ENCODE measurements at regions not wholly inside any gene's neighbourhood (a gene's known extent, or its start where the extent isn't known, plus 50 kb on each side); places are given as distances from the start of the nearest gene placed in this dataset.

- H3K27me3 Mint-ChIP-seq = no peaks in the 10 kb centered on the region
- Histone ChIP-seq H3K4me1 (ENCODE audit: control insufficient read depth in 2 of 2, insufficient read depth in 2 of 2, low read length in 2 of 2) (peaks cover 0 to 4% of the 10 kb centered on the region in 2 donors), H2AFZ (ENCODE audit: insufficient read depth, low read depth, low read length, poor library complexity, severe bottlenecking) (no peak overlapping the region), H3K4me3 (ENCODE audit: control extremely low read depth in 1 of 5, extremely low read depth in 1 of 5, insufficient read depth in 1 of 5, low read depth in 2 of 5, low read length in 4 of 5) (no peak overlapping the region), H3K9me3 (ENCODE audit: control extremely low read depth in 1 of 3, control insufficient read depth in 2 of 3, insufficient read depth in 1 of 3, low read length in 2 of 3) (peaks cover 0 to 8% (median 0%) of the 10 kb centered on the region in 3 donors), H3K36me3 (replicated peaks in 1 of 2; ENCODE audit: control extremely low read depth in 1 of 2, control insufficient read depth in 1 of 2, extremely low read depth in 1 of 2, insufficient read depth in 2 of 2, low read length in 1 of 2) (no peaks in the 10 kb centered on the region), H3K4me2 (replicated peaks; ENCODE audit: low read depth, low read length, poor library complexity, severe bottlenecking) (no peak overlapping the region), H3K27me3 (replicated peaks in 1 of 4; ENCODE audit: control extremely low read depth in 1 of 4, control insufficient read depth in 3 of 4, insufficient read depth in 4 of 4, low read length in 3 of 4) (no peaks in the 10 kb centered on the region), H4K20me1 (ENCODE audit: control insufficient read depth, insufficient read depth, low read length, poor library complexity, severe bottlenecking) (no peaks in the 10 kb centered on the region), H3K9ac (ENCODE audit: low read length) (no peak overlapping the region), H3K79me2 (ENCODE audit: control insufficient read depth, insufficient read depth, low read length) (no peaks in the 10 kb centered on the region), H3K27ac (ENCODE audit: low read length in 2 of 2) (no peak overlapping the region)
- POLR2A ChIA-PET = interaction anchor here (0.6 kb wide), 1 partner anchor 29 kb away, joined by 5 read pairs; no protein-coding TSS in a partner anchor
- DNase-seq (no peak), ATAC-seq (ENCODE audit: low read depth) (no peak)
- H3K27ac Mint-ChIP-seq = no peak overlapping the region
- no peaks in the 10 kb centered on the region for H3K9me3 Mint-ChIP-seq (ENCODE audit: insufficient read depth)
- H3K4me1 Mint-ChIP-seq = peaks cover 4% of the 10 kb centered on the region
- intact Hi-C loops (cut with micrococcal nuclease) = no loop called here
- WGBS (ENCODE audit: insufficient coverage) = no CpG with 5 or more reads among the region's 2 CpGs
- H3K4me3 Mint-ChIP-seq = no peak overlapping the region
- CTCF ChIA-PET = no interaction called here
- TF ChIP-seq, protein P1, sequence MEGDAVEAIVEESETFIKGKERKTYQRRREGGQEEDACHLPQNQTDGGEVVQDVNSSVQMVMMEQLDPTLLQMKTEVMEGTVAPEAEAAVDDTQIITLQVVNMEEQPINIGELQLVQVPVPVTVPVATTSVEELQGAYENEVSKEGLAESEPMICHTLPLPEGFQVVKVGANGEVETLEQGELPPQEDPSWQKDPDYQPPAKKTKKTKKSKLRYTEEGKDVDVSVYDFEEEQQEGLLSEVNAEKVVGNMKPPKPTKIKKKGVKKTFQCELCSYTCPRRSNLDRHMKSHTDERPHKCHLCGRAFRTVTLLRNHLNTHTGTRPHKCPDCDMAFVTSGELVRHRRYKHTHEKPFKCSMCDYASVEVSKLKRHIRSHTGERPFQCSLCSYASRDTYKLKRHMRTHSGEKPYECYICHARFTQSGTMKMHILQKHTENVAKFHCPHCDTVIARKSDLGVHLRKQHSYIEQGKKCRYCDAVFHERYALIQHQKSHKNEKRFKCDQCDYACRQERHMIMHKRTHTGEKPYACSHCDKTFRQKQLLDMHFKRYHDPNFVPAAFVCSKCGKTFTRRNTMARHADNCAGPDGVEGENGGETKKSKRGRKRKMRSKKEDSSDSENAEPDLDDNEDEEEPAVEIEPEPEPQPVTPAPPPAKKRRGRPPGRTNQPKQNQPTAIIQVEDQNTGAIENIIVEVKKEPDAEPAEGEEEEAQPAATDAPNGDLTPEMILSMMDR (IDR thresholded peaks at IDR 0.05) = no peak
- TF ChIP-seq EZH2 (IDR thresholded peaks at IDR 0.05; ENCODE audit: borderline replicate concordance, insufficient read depth, low read depth, low read length, poor library complexity, severe bottlenecking) = no peak
These were observed 107.9 kb upstream of the PLEKHG1 start for GRCh38 chr6:150491811-150492172.

DNA sequence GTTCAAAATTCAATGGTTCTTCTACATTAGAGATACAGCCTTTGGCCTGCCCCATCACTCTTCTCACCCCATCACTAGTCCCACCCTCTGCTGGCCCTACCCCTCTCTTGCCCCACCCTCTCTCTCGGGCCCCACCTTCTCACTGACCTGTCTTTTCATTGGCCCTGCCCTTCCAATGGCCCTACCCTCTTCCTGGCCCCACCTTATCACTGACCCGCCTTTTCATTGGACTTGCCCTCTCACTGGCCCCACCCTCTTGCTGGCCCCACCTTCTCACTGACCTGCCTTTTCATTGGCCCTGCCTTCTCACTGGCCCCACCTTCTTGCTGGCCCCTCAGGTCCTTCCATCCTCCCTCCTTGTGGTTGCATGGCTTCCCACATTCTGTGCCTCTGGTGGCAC lies 107.2 kb upstream of the PLEKHG1 start:
- Histone ChIP-seq H3K9me3 (ENCODE audit: control extremely low read depth in 1 of 3, control insufficient read depth in 2 of 3, insufficient read depth in 1 of 3, low read length in 2 of 3) (peaks cover 0 to 8% (median 0%) of the 10 kb centered on the region in 3 donors), H3K27ac (ENCODE audit: low read length in 2 of 2) (no peak overlapping the region), H2AFZ (ENCODE audit: insufficient read depth, low read depth, low read length, poor library complexity, severe bottlenecking) (no peak overlapping the region), H3K4me1 (ENCODE audit: control insufficient read depth in 2 of 2, insufficient read depth in 2 of 2, low read length in 2 of 2) (peaks cover 0 to 4% of the 10 kb centered on the region in 2 donors), H3K79me2 (ENCODE audit: control insufficient read depth, insufficient read depth, low read length) (no peaks in the 10 kb centered on the region), H3K36me3 (replicated peaks in 1 of 2; ENCODE audit: control extremely low read depth in 1 of 2, control insufficient read depth in 1 of 2, extremely low read depth in 1 of 2, insufficient read depth in 2 of 2, low read length in 1 of 2) (no peaks in the 10 kb centered on the region), H3K27me3 (replicated peaks in 1 of 4; ENCODE audit: control extremely low read depth in 1 of 4, control insufficient read depth in 3 of 4, insufficient read depth in 4 of 4, low read length in 3 of 4) (no peaks in the 10 kb centered on the region), H4K20me1 (ENCODE audit: control insufficient read depth, insufficient read depth, low read length, poor library complexity, severe bottlenecking) (no peaks in the 10 kb centered on the region), H3K9ac (ENCODE audit: low read length) (no peak overlapping the region), H3K4me3 (ENCODE audit: control extremely low read depth in 1 of 5, extremely low read depth in 1 of 5, insufficient read depth in 1 of 5, low read depth in 2 of 5, low read length in 4 of 5) (no peak overlapping the region), H3K4me2 (replicated peaks; ENCODE audit: low read depth, low read length, poor library complexity, severe bottlenecking) (no peak overlapping the region)
- no peak for DNase-seq
- intact Hi-C loops (cut with micrococcal nuclease) = no loop called here
- ChIA-PET POLR2A (no interaction called here), CTCF (no interaction called here)
- WGBS (ENCODE audit: insufficient coverage) = 100% methylated on average over 2 of the region's 2 CpGs
- Mint-ChIP-seq H3K9me3 (ENCODE audit: insufficient read depth) (no peaks in the 10 kb centered on the region), H3K27me3 (no peaks in the 10 kb centered on the region), H3K4me3 (no peak overlapping the region), H3K4me1 (peaks cover 4% of the 10 kb centered on the region), H3K27ac (peak overlapping the region; percentile 18)
- ATAC-seq (ENCODE audit: low read depth) = no peak
- TF ChIP-seq, protein P1 (IDR thresholded peaks at IDR 0.05) = no peak
- no peak for TF ChIP-seq EZH2 (IDR thresholded peaks at IDR 0.05; ENCODE audit: borderline replicate concordance, insufficient read depth, low read depth, low read length, poor library complexity, severe bottlenecking)

All from B cell (primary cell).